Hippocampal formation (tissue), 2 donors: ENCODE measurements at regions not wholly inside any gene's neighbourhood (a gene's known extent, or its start where the extent isn't known, plus 50 kb on each side); places are given as distances from the start of the nearest gene placed in this dataset.
"Not testable (repeated sequence)": the region's sequence is repeated elsewhere in the genome, so short reads cannot be mapped to it uniquely, and the experiment has no call there.

ENCODE experiments used
- DNase-seq, 2 donors: peaks; one replicate each; lab custom pipeline; 2025; lab: John Stamatoyannopoulos, UW

GRCh38 chr18:71105994-71106546, 817.2 kb downstream of the SOCS6 start:
- no peak for DNase-seq

- no peak for DNase-seq
Observed at GRCh38 chr18:71105078-71105819, 816.4 kb downstream of the SOCS6 start.

- DNase-seq = no peak
Observed at GRCh38 chr18:71079606-71080005, 790.8 kb downstream of the SOCS6 start.

- no peak for DNase-seq
Observed at GRCh38 chr18:71077451-71077850, 788.6 kb downstream of the SOCS6 start.

- no peak for DNase-seq
Observed at GRCh38 chr18:71075147-71075546, 786.3 kb downstream of the SOCS6 start.

- no peak for DNase-seq
Observed at GRCh38 chr18:71068338-71068737, 779.5 kb downstream of the SOCS6 start.

GRCh38 chr18:71049893-71050292, 761.0 kb downstream of the SOCS6 start:
- no peak for DNase-seq

- no peak for DNase-seq
Observed at GRCh38 chr18:71047882-71048281, 759.0 kb downstream of the SOCS6 start.

- no peak for DNase-seq
Observed at GRCh38 chr18:71045331-71046065, 756.7 kb downstream of the SOCS6 start.

- DNase-seq = no peak
Observed at GRCh38 chr18:71040161-71040560, 751.3 kb downstream of the SOCS6 start.

- DNase-seq = no peak
Observed at GRCh38 chr18:71038196-71038595, 749.4 kb downstream of the SOCS6 start.

GRCh38 chr18:71036783-71037182, 747.9 kb downstream of the SOCS6 start:
- DNase-seq = no peak

- DNase-seq = not testable (repeated sequence)
Observed at GRCh38 chr18:71031296-71032191, 742.7 kb downstream of the SOCS6 start.

GRCh38 chr18:71030085-71030484, 741.2 kb downstream of the SOCS6 start:
- not testable (repeated sequence) for DNase-seq

- no peak for DNase-seq
Observed at GRCh38 chr18:71028285-71028762, 739.5 kb downstream of the SOCS6 start.

- DNase-seq = no peak
Observed at GRCh38 chr18:71027531-71027930, 738.7 kb downstream of the SOCS6 start.

- no peak for DNase-seq
Observed at GRCh38 chr18:71025505-71026225, 736.8 kb downstream of the SOCS6 start.

- no peak for DNase-seq
Observed at GRCh38 chr18:71022389-71022788, 733.5 kb downstream of the SOCS6 start.

- no peak for DNase-seq
Observed at GRCh38 chr18:71021030-71021362, 732.2 kb downstream of the SOCS6 start.

- no peak for DNase-seq
Observed at GRCh38 chr18:71020342-71021029, 731.6 kb downstream of the SOCS6 start.

- DNase-seq = no peak
Observed at GRCh38 chr18:71018816-71019215, 730.0 kb downstream of the SOCS6 start.
